Activated CD4-positive, alpha-beta T cell treated with anti-CD3 and anti-CD28 coated beads, Interleukin-10, Interleukin-2, amounts not matched to agents 100 ng/mL and 50 ng/mL, durations not matched to agents 16 hours and 8 hours (primary cell): ENCODE measurements at regions not wholly inside any gene's neighbourhood (a gene's known extent, or its start where the extent isn't known, plus 50 kb on each side); places are given as distances from the start of the nearest gene placed in this dataset.

Source experiments
- DNase-seq: peaks from one replicate; pipeline ENCODE4 v3.0.0-alpha.2; 2020

DNA sequence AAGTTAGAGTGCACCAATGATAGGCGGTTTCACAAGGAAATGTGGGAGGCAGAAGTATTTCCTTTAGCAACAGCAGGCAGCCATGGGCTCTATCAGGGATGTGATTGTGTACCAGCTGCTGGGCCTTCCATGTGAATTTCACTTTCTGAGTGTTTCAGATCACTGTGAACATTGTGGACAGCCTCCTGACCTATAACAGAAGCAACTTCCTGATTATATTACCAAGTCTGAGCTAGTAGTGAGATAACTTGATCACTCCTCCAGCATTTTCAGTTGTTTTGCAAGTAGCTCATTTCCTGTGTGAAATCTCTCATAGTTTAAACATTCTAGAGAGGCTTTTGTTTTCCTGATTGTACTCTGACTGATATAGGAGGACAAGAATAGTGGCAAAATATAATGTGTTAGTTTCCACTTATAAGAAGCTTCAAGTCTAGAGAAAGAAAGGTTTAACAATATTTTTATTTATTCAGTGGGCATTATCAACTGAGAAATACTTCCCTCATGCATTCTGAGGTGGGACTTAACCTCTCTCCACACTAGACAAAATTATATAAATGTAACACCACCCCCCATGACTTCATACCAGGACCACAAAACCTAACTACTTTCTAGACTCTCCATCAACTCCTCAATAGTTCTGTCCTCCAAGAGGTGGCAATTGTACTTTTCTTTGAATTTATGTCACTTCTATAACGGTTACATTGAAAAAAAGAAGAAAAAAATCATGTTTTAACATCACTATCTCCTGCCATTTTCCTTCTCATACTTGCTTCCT lies 184.2 kb upstream of the LUZP2 start:
- DNase-seq: no peak

DNA sequence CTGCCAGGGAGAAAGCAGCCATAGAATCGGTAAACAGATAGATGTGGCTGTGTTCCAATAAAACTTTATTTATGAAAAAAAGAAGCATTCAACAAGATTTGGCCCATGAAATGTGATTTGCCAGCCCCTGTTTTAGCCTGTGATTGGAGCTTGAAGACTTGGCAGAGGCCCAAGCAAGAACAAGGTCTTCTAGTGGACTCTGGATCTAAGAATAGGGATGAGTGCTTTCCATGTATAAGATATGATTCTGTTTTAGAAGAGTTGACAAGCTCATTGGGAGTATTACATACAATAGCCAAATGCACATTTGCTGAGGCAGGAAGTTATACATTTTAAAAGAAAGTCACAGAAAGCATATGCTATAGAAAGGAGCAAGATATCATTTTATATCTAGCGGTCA lies 175.6 kb upstream of the LUZP2 start:
- DNase-seq: no peak

DNA sequence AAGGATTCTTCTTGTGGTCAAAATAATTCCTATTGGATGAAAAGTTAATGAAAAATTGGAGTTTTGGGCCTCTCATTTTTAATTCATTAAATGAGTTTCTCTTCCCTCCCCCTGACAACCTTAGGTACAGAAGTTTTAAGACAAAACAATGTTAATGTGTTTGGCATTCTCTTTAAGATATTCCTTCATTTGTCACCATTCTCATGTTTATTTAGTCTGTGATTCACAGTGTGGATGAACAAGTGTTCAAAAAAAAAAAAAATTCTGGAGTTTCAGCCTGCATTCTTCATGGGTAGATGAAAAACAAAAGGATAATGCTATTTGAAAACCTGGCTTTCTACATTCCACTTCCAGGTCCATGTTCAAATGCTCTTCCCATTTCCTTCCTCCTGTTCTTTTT lies 172.6 kb upstream of the LUZP2 start:
- DNase-seq: no peak

DNA sequence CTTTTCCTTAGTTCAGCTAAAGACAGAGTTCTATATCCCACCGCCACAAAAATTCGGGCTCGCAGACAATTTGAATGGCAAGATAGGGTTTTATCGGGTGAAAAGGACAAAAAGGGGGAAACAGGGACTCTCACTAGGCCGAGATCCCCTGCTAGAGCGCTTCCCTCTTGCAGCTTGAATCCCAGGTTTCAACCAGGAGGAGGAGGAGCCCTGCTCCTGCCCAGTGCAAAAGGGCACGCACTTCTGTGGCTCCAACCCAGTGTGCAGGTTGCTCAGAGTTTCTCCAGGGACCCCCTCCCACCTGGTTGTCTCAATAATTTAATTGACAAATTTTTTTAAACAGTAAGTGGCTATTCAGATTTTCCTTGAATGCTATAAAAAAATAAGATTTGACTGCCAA lies 152.6 kb upstream of the LUZP2 start:
- no peak for DNase-seq

DNA sequence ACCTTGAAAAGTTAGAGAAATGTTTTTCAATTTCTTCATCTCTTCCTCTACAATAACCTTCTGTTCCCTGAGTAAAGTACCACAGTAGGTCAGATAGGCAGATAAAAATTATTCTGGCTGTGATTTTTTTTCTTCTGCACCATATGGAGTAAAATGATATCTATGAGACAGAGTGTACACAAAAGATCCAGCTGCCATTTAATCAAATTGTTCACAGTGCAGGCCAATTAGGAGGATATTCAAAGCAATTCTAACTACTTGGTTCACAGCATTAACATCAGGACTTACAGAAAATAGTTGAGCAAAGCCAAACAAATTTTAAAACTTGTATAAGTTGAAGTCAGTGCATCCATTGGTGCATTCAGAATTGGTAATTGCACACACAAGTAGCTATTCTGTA lies 147.9 kb upstream of the LUZP2 start:
- DNase-seq: no peak

DNA sequence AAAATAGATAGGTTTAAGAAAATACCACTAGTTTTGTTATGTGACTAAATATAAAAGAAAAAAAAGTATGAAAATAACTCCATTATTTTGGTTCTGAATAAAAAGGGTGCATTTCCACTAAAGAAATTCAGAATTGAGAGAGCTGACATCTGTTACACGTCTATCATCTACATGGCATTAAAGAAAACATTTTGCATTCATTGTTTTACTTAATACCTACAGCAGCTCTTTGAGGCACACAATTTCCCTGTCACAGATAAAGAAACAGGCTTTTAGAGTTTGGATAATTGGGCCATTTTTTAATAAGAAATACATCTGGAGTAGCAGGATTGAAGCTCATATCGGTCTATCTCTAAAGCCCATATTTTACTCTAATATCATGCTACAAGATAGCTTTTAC lies 145.7 kb upstream of the LUZP2 start:
- DNase-seq: no peak

DNA sequence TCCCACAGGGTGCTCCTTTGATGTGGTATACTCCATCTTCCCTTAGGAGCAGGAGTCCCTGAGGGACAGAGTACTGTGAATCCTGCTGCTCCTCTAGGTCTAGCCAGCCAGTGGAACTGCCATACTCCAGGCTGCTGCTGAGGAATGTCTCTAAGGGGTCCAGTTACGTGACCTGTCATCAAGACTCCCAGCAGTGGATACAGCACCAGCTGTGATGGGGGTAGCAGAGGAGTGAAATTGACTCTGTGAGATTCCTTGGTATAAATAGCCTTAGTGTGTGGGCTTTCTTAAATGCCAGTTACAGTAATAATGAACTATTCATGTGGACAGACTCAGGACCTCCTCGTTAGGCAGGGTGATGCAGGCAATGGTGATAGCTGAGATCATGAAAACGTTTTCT lies 140.4 kb upstream of the LUZP2 start:
- DNase-seq: no peak

DNA sequence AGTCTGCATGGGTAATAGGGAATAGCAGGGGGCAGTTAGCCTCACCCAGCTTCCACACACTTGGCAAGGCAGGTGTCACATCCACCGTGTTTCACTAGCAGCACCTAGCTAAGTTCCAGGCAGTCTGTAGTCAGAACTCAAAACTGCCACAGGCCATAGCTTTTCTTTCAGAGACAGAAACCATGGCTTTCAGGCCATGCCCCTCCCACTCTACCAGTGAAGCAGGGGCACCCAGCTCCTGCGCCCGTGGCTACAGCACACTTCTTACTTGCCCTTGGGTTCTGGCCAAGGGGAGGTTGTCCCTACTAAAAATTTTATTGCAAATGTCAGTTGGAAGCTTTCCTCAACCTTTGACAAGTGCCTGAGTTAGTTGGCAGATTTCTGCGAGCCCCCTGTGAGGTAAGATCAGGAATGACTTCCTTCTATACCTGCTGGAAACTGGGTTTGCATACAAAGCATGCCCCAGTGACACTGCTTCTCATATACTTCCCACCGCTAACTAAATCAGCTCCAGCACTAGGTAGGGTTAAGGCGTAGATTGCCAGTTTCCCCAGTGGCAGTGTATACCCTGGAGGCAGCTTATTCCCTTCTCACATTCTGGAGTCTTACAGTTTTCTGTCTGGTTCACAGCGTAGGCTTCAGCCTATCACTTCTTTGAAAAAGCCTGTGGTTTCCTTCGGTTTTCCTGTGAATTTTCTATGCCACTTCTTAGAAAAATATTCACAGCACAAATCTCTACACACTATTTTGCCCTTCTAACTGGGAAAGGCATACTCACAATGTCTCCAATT lies 139.0 kb upstream of the LUZP2 start:
- DNase-seq: no peak

DNA sequence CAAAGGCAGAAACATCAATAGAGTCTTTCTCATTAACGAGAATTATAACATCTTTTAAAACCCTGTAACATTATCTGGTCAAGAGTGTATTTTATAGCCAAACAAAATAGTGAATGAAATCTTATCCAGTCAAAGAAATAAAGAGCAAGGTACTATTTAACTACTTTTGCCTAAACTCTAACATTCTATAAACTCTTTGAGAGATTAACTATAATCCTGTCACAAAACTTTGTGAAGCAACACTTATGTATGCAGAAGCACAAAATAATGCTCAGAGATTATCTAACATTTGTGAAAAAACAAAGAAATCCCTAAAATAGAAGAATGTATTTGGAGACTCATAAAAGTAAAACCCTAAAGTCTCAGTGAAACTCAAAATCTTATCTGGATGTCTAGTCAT lies 124.4 kb upstream of the LUZP2 start:
- no peak for DNase-seq

DNA sequence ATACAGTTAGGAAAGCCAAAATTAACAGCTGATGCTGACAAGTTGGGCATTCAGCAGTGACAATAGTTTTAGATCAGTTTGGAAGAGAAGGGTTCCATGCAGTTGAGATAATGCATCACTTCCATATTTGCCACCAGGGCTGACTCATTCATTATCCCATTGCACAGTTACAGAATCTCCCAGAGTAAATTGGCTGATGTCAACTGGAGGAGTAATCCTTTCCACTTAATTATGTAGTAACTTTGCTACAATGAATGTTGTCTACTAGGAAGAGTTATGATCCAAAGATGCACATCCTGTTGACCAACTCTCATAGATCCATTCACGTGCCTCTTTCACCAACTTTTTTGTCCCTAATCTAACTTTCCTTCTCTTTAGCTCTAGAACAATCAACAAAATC lies 123.3 kb upstream of the LUZP2 start:
- no peak for DNase-seq

DNA sequence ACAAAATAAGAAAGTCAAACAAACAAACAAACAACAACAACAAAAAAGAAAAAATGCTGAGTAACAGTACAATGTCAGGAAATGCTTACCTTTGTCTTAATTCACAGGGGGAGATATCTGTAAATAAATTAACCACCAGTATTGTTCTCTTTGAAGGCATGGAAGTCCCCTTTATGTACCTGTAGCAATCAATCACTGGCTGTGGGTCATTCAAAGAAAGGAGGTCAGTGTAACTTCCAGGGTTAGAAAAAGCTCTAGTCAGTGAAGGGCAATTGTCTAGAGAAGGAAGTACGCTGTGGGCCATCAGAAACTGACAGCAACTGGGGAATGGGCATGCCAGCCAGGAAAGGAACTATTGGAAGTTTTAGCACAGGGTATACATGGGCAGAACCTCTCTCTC lies 121.5 kb upstream of the LUZP2 start:
- no peak for DNase-seq

DNA sequence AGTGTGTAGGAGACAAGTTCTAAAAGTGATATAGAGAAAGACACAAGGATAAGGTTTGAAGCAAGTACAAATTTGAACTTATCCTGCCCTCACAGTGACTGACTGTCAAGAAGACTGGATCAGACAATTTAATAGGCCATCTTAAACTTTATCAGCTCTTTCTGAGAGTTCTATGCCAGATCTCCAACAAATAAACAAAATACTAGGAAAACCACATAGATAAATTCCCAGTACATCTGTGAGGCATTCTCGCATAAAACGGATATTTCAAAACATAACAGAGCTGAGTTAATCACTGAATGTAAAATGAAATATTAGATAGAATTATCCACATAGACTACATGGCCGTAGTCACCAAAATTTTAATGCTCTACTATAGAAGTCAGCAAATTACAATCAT lies 120.9 kb upstream of the LUZP2 start:
- no peak for DNase-seq

DNA sequence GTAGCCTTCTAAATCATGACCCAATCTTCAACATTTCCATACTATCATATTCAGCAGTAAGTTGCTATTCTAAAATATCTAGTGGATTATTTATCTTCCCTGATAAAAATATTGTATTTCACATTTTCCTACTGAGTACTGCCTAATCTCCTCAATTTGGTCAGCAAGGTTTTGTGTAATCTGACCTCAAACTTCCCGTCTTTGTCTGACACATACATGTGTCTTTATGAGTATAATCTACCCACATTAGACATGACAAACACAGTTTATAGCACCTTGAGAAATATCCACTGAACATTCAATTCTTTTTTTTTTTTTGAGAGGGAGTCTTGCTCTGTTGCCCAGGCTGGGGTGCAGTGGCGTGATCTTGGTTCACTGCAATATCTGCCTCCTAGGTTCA lies 113.7 kb upstream of the LUZP2 start:
- DNase-seq: no peak

DNA sequence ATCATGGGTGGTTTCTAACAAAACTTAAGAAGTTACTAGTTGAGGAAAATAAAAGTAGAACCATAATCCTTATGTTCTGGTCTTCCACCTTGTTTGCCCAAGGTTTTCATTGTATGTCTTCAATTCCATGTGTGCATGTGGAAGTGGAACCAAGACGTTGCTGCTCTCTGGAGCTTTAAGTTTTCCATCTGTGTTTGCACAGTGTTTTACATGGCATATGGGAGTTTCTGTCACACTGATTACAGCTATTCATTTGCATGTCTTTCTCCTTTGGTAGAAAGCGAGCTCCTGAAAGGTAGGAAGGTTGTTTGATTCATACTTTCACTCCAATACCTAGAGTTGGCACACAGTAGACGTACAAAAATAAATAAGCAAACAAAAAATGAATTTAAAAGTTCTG lies 112.6 kb upstream of the LUZP2 start:
- DNase-seq: no peak

DNA sequence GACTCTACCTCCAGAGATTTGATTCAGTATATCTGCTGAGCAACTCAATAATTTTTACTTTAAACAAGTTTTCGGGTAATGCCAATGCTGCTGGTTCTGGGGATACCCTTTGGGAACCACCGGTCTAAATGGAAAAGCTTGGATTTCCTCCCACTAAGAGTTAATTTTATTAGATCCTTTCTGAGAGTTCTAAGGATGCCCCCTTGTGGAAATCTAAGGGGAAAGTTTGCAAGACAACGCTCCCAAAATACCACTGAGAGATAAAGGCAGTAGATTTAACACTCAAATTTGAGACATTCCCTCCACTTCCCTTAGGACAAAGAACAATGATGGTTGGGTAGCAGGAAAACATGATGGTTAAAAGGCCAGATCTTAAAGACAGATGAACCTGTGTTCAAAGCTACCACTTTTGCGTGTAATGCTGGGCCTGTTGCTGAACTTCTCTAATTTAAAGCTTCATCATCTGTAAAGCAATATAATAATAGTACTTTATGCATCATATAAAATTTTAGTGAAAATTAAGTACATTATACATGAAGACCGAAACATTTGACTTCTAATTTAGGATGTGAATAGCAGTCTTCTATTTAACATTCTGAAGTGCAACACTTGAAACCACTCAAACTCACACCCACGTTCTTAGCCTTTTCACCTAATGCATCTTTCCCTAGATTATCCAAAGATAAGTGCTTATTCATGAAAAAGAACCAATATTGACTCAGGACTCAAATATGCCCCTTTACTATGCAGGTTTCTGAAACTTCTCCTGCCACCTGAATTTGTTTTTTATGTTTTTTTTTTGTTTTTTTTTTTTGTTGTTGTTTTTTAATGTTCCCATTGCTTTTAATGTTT lies 110.1 kb upstream of the LUZP2 start:
- peak; percentile 0 for DNase-seq

DNA sequence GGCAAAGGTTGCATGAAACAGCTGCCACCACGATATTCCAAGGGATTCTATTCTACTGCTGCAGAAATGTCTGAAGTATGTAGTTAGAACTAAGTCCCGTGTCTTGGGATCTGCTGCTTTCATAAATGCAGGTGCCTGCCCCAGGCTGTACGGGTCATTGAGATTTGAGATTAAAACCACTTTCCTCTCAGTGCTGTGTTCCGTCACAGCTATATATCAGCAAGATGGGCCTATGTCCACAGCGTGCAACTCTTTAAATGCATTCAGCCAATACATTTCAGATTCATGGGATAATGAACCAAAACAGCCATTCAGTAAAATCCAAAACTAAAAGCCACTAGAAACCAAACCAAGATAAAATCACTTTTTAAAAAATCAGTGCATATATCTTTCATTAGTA lies 107.3 kb upstream of the LUZP2 start:
- no peak for DNase-seq

DNA sequence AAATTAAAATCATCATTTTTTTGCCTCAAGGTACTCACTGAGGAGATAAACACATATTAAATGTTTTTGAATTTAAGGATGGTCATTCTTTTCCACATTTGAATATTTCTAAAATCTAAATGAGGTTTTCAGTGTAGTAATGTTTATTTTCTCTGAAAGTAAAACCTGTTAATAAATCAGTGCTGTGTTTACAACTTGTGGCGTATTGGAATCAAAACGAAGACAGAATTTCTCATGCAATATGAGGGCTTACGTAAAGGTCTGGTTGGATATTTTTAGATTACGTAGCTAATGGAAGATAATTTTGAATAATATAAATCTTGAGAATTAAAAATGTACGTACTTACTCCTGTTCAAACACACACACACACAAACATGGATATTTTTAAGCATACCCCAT lies 106.8 kb upstream of the LUZP2 start:
- no peak for DNase-seq

DNA sequence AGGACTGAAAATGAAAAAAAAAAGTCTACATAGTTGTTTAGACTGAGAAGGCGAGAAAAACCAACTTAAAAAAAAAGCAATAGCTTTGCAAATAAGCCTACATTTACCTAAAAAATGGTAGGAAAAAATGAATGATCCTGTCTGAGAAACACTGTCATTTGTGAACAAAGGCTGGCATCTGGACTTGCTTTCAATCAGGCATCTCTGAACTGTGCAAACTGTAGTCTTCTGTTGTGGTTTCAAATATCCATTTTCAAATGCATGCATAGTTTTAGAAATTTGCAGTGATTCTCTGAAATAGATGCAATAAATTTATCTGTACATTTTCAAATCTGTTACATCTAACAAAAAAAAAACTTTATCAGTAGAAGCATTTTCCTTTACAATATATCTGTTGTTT lies 106.1 kb upstream of the LUZP2 start:
- DNase-seq: no peak

DNA sequence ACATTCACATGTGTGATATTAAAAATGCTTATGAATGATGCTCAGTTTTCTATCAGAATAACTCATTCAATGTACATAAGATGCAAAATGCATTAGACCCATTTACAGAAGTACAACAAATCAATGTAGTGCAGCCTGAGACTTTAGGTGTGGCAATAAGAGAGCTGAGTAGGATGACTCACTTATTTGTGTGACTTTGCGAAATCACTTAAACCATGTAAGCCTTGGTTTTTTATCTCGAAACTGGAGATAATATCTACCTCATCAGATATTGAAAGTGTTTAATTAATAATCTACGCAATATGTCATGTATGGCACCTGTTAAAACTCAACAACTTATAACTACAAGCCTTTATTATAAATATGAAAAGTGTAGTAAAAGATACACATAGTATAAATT lies 105.7 kb upstream of the LUZP2 start:
- no peak for DNase-seq

DNA sequence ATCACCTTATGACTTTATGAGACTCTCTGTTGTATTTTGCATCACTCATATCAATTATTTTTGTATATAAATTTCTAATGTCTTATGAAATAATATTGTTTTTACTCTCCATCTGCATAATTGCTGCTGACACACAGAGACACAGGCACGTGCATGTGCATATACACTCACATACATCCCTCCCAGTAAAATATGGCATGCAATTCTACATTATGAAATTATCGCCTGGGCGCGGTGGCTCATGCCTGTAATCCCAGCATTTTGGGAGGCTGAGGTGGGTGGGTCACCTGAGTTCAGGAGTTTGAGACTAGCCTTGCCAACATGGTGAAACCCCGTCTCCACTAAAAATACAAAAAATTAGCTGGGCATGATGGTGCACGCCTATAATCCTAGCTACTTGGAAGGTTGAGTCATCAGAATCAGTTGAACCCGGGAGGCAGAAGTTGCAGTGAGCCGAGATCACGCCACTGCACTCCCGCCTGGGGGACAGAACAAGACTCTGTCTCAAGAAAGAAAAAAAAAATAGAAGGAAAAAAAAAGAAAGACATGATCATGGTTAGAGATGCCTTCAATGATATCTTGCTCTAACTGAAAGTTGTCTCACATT lies 96.7 kb upstream of the LUZP2 start:
- no peak for DNase-seq

DNA sequence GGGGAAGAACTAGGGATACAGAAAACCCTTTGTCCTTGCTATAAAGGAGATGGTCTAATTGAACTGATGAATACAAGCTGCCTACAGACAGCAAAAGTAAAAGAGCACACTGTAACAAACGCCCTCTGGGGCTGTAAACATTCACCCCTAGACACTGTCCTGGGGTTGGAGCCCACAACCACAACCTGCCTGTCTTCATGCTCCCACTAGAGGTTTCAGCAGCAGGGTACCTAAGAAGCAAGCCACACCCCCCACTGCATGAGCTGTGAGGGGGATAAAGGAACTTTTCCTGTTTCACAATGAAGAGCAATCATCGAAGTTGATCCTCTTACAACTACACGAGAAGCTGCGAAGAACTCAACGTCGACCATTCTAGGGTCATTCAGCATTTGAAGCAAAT lies 90.5 kb upstream of the LUZP2 start:
- DNase-seq: no peak

DNA sequence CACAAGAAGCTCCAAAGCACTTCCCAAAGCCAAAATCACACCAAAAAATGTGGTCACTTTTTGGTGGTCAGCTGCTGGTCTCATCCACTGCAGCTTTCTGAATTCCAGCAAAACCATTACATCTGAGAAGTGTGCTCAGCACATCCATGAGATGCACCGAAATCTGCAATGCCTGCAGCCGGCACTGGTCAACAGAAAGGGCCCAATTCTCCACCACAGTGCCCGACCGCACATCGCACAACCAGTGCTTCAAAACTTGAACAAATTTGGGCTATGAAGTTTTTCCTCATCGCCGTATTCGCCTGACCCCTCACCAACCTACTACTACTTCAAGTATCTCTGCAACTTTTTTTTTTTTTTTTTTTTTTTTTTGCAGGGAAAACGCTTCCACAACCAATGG lies 89.9 kb upstream of the LUZP2 start:
- no peak for DNase-seq

DNA sequence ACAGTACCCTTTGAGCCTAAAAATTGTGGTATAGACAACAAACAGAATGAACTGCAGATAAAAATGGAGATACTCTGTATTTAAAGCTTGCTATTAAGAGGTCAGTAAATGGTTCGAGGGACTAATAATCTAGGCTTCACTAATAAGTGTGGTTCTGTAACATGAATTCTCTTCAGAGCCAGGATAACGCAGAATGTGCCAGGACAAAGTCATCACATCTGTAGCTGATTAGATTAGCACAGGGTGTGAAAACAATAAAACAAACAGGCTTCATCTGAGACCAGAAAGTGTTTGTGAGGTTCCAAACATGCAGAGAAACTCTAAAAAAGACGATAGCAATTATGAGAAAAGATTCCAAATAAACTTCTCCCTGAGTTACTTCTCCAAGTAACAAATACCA lies 89.1 kb upstream of the LUZP2 start:
- DNase-seq: no peak
